Thyroid gland (tissue), 4 donors: ENCODE measurements at regions not wholly inside any gene's neighbourhood (a gene's known extent, or its start where the extent isn't known, plus 50 kb on each side); places are given as distances from the start of the nearest gene placed in this dataset.

Experiments
- POLR2A ChIP-seq, 2 donors: fragments of 450-650 bp; IDR thresholded peaks; one replicate each; pipeline ENCODE4 v1.6.1; 2017; ENCODE audit warnings: antibody characterized with exemption in 2 of 2, mild to moderate bottlenecking in 2 of 2, moderate library complexity in 1 of 2
- TF ChIP-seq, protein P1 (sequence below), 6 experiments: fragments of 200-600 bp in 3 of 6; fragments of 450-650 bp in 3 of 6; sonication (generic) in 3 of 6; IDR thresholded peaks; one replicate each; pipeline ENCODE4 v1.5.1; 2016 to 2019; ENCODE audit warnings: antibody characterized with exemption in 6 of 6, mild to moderate bottlenecking in 2 of 6, inconsistent platforms in 1 of 6, moderate library complexity in 1 of 6

GRCh38 chr3:82581350-82581749, 819.9 kb upstream of the GBE1 start:
- TF ChIP-seq, protein P1, sequence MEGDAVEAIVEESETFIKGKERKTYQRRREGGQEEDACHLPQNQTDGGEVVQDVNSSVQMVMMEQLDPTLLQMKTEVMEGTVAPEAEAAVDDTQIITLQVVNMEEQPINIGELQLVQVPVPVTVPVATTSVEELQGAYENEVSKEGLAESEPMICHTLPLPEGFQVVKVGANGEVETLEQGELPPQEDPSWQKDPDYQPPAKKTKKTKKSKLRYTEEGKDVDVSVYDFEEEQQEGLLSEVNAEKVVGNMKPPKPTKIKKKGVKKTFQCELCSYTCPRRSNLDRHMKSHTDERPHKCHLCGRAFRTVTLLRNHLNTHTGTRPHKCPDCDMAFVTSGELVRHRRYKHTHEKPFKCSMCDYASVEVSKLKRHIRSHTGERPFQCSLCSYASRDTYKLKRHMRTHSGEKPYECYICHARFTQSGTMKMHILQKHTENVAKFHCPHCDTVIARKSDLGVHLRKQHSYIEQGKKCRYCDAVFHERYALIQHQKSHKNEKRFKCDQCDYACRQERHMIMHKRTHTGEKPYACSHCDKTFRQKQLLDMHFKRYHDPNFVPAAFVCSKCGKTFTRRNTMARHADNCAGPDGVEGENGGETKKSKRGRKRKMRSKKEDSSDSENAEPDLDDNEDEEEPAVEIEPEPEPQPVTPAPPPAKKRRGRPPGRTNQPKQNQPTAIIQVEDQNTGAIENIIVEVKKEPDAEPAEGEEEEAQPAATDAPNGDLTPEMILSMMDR (IDR thresholded peaks at IDR 0.05), result no peak
- no peak for TF ChIP-seq POLR2A (IDR thresholded peaks at IDR 0.05)
